Kidney tubule cell (primary cell): ENCODE measurements at regions not wholly inside any gene's neighbourhood (a gene's known extent, or its start where the extent isn't known, plus 50 kb on each side); places are given as distances from the start of the nearest gene placed in this dataset.

Experiments used
- DNase-seq: peaks from one replicate; pipeline ENCODE4 v3.0.0-alpha.2; 2018; ENCODE audit warnings: low spot score

DNA sequence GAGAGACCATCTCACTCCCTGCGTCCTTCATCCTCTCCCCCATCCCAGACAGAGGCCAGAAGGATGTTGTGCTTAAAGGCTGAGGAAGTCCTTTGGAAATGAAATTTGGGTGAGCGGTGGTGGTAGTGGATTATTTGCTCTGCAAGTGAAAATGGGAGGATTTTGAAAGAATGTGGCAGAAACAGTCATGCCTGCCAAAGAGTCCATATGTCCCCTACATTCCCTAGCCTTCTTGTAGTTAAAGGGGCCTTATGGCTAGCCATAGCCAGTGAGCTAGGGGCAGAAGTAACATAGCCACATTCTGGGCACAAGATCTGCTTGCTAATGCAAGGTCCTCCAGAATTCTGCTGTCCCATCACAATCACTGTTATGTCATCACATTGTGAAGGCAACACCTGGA, 360.2 kb upstream of the TSHZ3 start:
- no peak for DNase-seq

- no peak for DNase-seq
Observed at GRCh38 chr19:31715249-31715945, 366.2 kb upstream of the TSHZ3 start.

- no peak for DNase-seq
Observed at GRCh38 chr19:31716826-31717225, 367.6 kb upstream of the TSHZ3 start.

- DNase-seq, result no peak
Observed at GRCh38 chr19:31717269-31717923, 368.2 kb upstream of the TSHZ3 start.

GRCh38 chr19:31718032-31718431, 368.8 kb upstream of the TSHZ3 start:
- no peak for DNase-seq

GRCh38 chr19:31718898-31719297, 369.7 kb upstream of the TSHZ3 start:
- no peak for DNase-seq

- DNase-seq, result no peak
Observed at GRCh38 chr19:31723101-31723500, 373.9 kb upstream of the TSHZ3 start.

DNA sequence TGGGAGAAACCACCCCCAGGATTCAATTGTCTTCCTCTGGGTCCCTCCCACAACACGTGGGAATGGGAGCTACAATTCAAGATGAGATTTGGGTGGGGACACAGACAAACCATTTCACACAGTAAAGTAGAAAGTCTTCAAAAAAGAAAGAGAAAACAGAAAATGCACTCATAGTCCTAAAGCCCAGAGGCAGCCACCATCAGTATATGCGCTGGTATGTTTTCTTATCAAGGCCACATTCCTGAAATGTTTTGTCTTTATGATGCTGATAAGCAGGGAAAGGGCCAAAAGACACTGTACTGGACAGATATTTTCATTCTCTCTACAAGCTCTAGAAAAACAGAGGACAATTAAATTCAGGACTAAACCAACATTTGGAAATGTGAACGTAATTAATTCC, 375.8 kb upstream of the TSHZ3 start:
- no peak for DNase-seq

DNA sequence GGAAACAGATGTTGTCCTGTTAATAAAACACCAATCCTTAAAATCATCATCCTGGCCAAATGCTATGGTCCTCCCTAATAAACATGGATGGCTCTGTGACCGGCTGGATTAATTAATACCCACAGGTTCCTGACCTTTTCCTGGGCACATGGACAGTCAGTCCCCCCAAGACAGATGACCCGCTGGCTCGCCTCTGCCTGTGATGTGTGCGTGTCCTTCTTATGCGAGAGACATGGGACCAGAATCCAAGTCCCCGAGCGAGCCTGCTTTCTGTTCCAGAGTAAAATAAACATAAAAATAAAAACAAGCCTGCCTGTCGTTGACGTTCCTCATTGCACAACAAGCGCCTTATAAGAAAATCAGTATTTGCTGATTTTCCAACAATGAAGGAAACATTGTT, 378.3 kb upstream of the TSHZ3 start:
- no peak for DNase-seq

GRCh38 chr19:31730270-31730669, 381.0 kb upstream of the TSHZ3 start:
- no peak for DNase-seq

DNA sequence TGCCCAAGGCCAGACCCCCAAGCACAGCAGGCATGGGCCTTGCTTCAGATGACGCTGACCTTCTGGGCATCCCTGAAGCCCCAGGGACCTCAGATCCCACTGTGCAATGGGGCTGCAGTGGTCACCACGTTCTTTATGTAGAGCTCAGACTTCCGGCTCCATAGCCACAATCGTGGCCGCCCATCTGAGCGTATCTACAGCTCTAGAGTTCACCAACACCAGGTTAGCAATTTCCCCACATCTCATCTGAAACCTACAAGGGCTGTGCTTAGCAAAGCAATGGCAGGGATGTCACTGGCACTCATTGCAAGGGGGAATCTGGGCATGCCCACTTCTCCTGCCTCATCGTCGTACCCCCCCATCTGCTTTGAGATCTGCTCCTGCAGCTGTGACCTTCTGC, 384.4 kb upstream of the TSHZ3 start:
- DNase-seq, result no peak

GRCh38 chr19:31742249-31742648, 393.0 kb upstream of the TSHZ3 start:
- no peak for DNase-seq

GRCh38 chr19:31745731-31746130, 396.5 kb upstream of the TSHZ3 start:
- no peak for DNase-seq

GRCh38 chr19:31749231-31749630, 400.0 kb upstream of the TSHZ3 start:
- no peak for DNase-seq

- DNase-seq, result no peak
Observed at GRCh38 chr19:31759359-31759758, 410.1 kb upstream of the TSHZ3 start.

DNA sequence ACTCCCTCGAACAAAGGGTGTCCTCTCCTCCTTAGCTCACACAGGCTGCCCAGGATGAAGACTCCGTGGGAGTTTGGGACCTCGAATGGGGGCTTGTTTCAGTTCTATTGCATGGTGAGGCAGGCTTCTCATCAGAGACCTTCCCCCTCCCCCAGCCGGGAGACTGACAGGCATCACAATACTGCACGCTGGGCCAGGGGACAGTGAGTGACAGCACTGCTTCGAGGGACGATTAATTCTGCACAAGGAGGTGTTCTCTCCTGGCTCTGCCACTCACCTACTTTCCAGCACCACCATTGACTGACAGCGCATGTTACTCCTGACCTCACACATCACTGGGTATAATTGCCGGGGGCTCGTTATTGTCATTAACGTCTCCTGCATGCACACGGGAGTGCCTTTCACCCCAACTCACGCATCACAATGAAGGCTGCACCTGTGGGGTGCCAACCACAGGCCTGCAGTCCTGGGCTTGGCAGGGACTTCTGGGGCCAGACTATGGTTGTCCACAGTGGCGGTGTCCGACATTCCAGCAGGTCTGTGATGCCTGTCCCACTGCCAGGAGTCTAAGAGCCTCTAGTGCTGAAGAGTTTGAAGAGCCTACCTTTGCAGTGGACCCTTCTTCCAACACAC, 412.2 kb upstream of the TSHZ3 start:
- DNase-seq, result no peak

DNA sequence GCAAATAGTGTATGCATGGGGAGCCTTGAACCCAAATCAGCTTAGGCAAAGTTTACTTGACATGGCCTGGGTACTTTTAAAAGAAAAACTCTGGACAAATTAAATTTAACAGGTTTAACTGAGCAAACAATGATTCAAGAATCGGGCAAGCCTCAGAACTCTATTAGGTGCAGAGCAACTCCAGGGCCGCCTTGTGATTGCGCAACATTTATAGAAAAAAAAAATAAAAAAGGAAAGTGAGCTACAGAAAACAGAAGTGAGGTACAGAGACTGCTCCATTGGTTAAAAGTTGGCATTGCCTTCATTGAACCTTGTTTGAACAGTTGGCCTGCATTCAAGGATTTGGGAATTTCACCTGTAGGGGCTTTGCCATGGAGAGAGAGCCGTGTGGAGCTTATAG, 421.0 kb upstream of the TSHZ3 start:
- DNase-seq, result no peak

DNA sequence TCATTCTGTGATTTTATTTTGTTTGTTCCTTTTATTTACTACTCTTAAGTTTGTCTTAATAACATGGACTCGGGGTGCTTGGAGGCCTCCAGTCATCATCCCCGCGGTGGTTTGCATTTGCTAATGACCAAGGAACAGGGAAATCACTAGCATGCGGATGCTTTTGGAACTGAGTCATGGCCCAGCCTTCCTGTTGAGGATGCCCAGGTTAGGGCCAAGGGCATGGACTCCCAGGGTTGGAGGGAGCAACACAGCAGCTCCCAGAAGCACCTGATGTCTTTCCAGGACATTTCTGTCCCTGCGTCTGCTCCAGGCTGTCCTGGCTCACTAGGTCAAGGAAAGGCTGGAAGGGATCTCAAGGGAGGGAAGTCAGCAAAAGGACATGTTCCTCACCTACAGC, 423.7 kb upstream of the TSHZ3 start:
- DNase-seq, result no peak

GRCh38 chr19:31781542-31781941, 432.3 kb upstream of the TSHZ3 start:
- DNase-seq, result no peak

- DNase-seq, result no peak
Observed at GRCh38 chr19:31783592-31783991, 434.4 kb upstream of the TSHZ3 start.

DNA sequence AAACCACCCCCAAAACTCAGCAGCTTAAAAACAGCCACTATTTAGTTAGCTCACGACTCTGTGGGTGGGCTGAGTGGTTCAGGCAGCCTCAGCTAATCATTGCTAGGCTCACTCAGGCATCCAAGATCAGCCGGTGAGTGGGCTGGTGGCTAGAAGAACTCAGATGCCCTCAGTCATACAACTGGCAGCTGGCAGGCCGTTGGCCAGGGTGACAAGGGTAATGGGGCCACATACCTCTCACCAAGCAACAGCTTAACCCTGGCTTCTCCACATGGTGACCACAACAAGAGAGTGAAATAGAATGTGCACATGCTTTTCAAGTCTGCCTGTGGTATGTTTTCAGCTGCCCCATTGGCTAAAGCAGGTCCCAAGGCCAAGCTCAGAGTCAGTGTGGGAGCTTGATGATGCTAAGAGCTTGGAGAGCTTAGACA, 435.4 kb upstream of the TSHZ3 start:
- no peak for DNase-seq

GRCh38 chr19:31801611-31802010, 452.4 kb upstream of the TSHZ3 start:
- no peak for DNase-seq

- DNase-seq, result no peak
Observed at GRCh38 chr19:31803835-31804446, 454.7 kb upstream of the TSHZ3 start.
